ENCODE measurements at regions not wholly inside any gene's neighbourhood (a gene's known extent, or its start where the extent isn't known, plus 50 kb on each side); places are given as distances from the start of the nearest gene placed in this dataset.

DNA sequence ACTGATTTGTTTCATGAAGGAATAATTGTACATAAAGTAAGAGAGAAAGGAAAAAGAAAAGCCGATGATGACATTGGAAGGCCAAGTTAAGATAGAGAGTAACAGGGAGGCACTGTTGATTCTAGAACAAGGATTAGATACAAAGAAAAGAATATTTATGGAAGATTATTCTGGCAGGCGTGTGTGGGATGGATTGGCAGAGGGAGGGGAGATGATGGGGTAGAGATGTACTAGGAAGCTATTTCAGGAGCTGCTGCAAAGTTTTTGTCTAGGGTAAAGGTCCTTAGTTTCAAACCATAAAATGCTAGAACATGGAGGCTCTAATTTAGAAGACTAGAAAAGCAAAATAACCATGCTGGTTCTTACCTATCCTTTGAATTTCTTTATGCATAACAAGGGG, 280.0 kb upstream of the LRRN1 start:
- WGBS (ENCODE audit: insufficient coverage, low coverage, missing lambda C conversion rate), result 0% methylated on average over 2 of the region's 2 CpGs
- FAIRE-seq, result no peak
- no peak overlapping the region for H3K4me3 ChIP-seq
- H4K20me1 ChIP-seq (replicated peaks; ENCODE audit: control insufficient read depth, insufficient read depth, low read length), result no peaks in the 10 kb centered on the region
- POLR2A ChIA-PET, result no interaction called here
- no peak overlapping the region for H3K9ac ChIP-seq (ENCODE audit: insufficient read depth in 1 of 2, low read depth in 2 of 2, low read length in 2 of 2)
- H2AFZ ChIP-seq (ENCODE audit: low read depth, low read length), result no peak overlapping the region
- CTCF ChIA-PET (ENCODE audit: low intra/inter-chr PET ratio), result no interaction called here
- intact Hi-C loops (cut with micrococcal nuclease), result no loop called here
- no peaks in the 10 kb centered on the region for H3K27me3 ChIP-seq (ENCODE audit: control insufficient read depth in 2 of 2, insufficient read depth in 2 of 2, low read length in 2 of 2)
- no peak overlapping the region for H3K4me2 ChIP-seq (ENCODE audit: insufficient read depth, low read length)
- H3K9me3 ChIP-seq (replicated peaks; ENCODE audit: control insufficient read depth, insufficient read depth, low read depth, low read length), result no peaks in the 10 kb centered on the region
- in situ Hi-C loops (cut with MboI), result no loop called here
- H3K79me2 ChIP-seq (ENCODE audit: control insufficient read depth, insufficient read depth, low read length), result no peaks in the 10 kb centered on the region
- no peak overlapping the region for H3K27ac ChIP-seq (ENCODE audit: extremely low read depth, low read depth, low read length)
- H3K4me1 ChIP-seq (replicated peaks in 1 of 2; ENCODE audit: control insufficient read depth in 2 of 2, insufficient read depth in 2 of 2, low read length in 2 of 2), result no peaks in the 10 kb centered on the region
- DNase-seq (ENCODE audit: extremely low read depth in 1 of 4, low spot score in 3 of 4), result no peak
- no peaks in the 10 kb centered on the region for H3K9me1 ChIP-seq (ENCODE audit: control insufficient read depth, insufficient read depth, low read length)
- BruUV-seq (replicated peaks), result no TSS peak
- H3K36me3 ChIP-seq (ENCODE audit: control insufficient read depth, insufficient read depth, low read length), result no peaks in the 10 kb centered on the region
- no peak for ATAC-seq
- TF ChIP-seq HIVEP1 (CRISPR knock-in tag; IDR thresholded peaks at IDR 0.05) (no peak), MBD2 (IDR thresholded peaks at IDR 0.05; ENCODE audit: borderline replicate concordance, low read depth) (no peak), MEF2A (IDR thresholded peaks at IDR 0.05; ENCODE audit: control insufficient read depth, low read depth, low read length) (no peak), ILF3 (IDR thresholded peaks at IDR 0.05; ENCODE audit: borderline replicate concordance) (no peak), ARHGAP35 (IDR thresholded peaks at IDR 0.05; ENCODE audit: partially characterized antibody) (no peak), BCOR (IDR thresholded peaks at IDR 0.05) (no peak), HEY1 (CRISPR knock-in tag; IDR thresholded peaks at IDR 0.05; ENCODE audit: borderline replicate concordance) (no peak), BRCA1 (IDR thresholded peaks at IDR 0.05) (no peak), BRCA1 (CRISPR knock-in tag; IDR thresholded peaks at IDR 0.05) (no peak), L3MBTL2 (IDR thresholded peaks at IDR 0.05) (no peak)
- TF ChIP-seq, protein P1, sequence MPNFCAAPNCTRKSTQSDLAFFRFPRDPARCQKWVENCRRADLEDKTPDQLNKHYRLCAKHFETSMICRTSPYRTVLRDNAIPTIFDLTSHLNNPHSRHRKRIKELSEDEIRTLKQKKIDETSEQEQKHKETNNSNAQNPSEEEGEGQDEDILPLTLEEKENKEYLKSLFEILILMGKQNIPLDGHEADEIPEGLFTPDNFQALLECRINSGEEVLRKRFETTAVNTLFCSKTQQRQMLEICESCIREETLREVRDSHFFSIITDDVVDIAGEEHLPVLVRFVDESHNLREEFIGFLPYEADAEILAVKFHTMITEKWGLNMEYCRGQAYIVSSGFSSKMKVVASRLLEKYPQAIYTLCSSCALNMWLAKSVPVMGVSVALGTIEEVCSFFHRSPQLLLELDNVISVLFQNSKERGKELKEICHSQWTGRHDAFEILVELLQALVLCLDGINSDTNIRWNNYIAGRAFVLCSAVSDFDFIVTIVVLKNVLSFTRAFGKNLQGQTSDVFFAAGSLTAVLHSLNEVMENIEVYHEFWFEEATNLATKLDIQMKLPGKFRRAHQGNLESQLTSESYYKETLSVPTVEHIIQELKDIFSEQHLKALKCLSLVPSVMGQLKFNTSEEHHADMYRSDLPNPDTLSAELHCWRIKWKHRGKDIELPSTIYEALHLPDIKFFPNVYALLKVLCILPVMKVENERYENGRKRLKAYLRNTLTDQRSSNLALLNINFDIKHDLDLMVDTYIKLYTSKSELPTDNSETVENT (CRISPR knock-in tag; IDR thresholded peaks at IDR 0.05), result no peak
- TF ChIP-seq, protein P2, sequence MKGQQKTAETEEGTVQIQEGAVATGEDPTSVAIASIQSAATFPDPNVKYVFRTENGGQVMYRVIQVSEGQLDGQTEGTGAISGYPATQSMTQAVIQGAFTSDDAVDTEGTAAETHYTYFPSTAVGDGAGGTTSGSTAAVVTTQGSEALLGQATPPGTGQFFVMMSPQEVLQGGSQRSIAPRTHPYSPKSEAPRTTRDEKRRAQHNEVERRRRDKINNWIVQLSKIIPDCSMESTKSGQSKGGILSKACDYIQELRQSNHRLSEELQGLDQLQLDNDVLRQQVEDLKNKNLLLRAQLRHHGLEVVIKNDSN (CRISPR knock-in tag; IDR thresholded peaks at IDR 0.05), result no peak
- TF ChIP-seq, protein P3, sequence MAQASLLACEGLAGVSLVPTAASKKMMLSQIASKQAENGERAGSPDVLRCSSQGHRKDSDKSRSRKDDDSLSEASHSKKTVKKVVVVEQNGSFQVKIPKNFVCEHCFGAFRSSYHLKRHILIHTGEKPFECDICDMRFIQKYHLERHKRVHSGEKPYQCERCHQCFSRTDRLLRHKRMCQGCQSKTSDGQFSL (CRISPR knock-in tag; IDR thresholded peaks at IDR 0.05), result no peak
- TF ChIP-seq, protein P3 (tag; IDR thresholded peaks at IDR 0.05), result no peak
- TF ChIP-seq, protein P4, sequence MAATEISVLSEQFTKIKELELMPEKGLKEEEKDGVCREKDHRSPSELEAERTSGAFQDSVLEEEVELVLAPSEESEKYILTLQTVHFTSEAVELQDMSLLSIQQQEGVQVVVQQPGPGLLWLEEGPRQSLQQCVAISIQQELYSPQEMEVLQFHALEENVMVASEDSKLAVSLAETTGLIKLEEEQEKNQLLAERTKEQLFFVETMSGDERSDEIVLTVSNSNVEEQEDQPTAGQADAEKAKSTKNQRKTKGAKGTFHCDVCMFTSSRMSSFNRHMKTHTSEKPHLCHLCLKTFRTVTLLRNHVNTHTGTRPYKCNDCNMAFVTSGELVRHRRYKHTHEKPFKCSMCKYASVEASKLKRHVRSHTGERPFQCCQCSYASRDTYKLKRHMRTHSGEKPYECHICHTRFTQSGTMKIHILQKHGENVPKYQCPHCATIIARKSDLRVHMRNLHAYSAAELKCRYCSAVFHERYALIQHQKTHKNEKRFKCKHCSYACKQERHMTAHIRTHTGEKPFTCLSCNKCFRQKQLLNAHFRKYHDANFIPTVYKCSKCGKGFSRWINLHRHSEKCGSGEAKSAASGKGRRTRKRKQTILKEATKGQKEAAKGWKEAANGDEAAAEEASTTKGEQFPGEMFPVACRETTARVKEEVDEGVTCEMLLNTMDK (IDR thresholded peaks at IDR 0.05; ENCODE audit: borderline replicate concordance, insufficient read depth, low read depth, low read length, poor library complexity, severe bottlenecking), result no peak
- TF ChIP-seq, protein P5, sequence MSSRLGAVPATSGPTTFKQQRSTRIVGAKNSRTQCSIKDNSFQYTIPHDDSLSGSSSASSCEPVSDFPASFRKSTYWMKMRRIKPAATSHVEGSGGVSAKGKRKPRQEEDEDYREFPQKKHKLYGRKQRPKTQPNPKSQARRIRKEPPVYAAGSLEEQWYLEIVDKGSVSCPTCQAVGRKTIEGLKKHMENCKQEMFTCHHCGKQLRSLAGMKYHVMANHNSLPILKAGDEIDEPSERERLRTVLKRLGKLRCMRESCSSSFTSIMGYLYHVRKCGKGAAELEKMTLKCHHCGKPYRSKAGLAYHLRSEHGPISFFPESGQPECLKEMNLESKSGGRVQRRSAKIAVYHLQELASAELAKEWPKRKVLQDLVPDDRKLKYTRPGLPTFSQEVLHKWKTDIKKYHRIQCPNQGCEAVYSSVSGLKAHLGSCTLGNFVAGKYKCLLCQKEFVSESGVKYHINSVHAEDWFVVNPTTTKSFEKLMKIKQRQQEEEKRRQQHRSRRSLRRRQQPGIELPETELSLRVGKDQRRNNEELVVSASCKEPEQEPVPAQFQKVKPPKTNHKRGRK (tag; IDR thresholded peaks at IDR 0.05), result no peak

Data from K562 (cell line).